GM06990 (cell line): ENCODE measurements at regions not wholly inside any gene's neighbourhood (a gene's known extent, or its start where the extent isn't known, plus 50 kb on each side); places are given as distances from the start of the nearest gene placed in this dataset.
A peak's percentile ranks its signal among the peaks of the same experiment; 100 is the strongest.

Experiments used
- DNase-seq: peaks from one replicate; pipeline ENCODE4 v3.0.0-alpha.2; 2011; ENCODE audit not compliant: insufficient read length; ENCODE audit errors: extremely low read depth
- H3K27me3 ChIP-seq: replicated peaks from 2 replicates; pipeline ENCODE4 v1.6.0; 2011; ENCODE audit warnings: low read length; ENCODE audit not compliant: control insufficient read depth, insufficient read depth
- H3K36me3 ChIP-seq: 2 replicates; pipeline ENCODE4 v1.5.1; 2011; ENCODE audit warnings: low read length; ENCODE audit not compliant: control insufficient read depth, insufficient read depth
- H3K4me3 ChIP-seq: replicated peaks from 2 replicates; pipeline ENCODE4 v1.5.1; 2011; ENCODE audit warnings: low read depth, mild to moderate bottlenecking, control low read depth, low read length
- CTCF ChIP-seq: IDR thresholded peaks from 2 replicates; pipeline ENCODE4 v1.5.1; 2011; ENCODE audit warnings: low read length, control low read depth, mild to moderate bottlenecking, inconsistent platforms; ENCODE audit not compliant: insufficient read depth, poor library complexity, severe bottlenecking

- DNase-seq = no peak
- no peaks in the 10 kb centered on the region for H3K27me3 ChIP-seq
- H3K36me3 ChIP-seq = no peaks in the 10 kb centered on the region
- H3K4me3 ChIP-seq = no peak overlapping the region
- TF ChIP-seq CTCF = no peak
Measured at GRCh38 chr18:77733292-77733903, 483.8 kb downstream of the GALR1 start.

GRCh38 chr18:77736842-77737241, 487.2 kb downstream of the GALR1 start:
- no peaks in the 10 kb centered on the region for H3K27me3 ChIP-seq
- no peak for TF ChIP-seq CTCF
- no peak for DNase-seq
- H3K36me3 ChIP-seq = no peaks in the 10 kb centered on the region
- no peak overlapping the region for H3K4me3 ChIP-seq

GRCh38 chr18:77737405-77737804, 487.8 kb downstream of the GALR1 start:
- no peak for TF ChIP-seq CTCF
- no peak for DNase-seq
- Histone ChIP-seq H3K36me3 (no peaks in the 10 kb centered on the region), H3K27me3 (no peaks in the 10 kb centered on the region), H3K4me3 (no peak overlapping the region)

GRCh38 chr18:77749089-77749488, 499.4 kb downstream of the GALR1 start:
- no peak overlapping the region for H3K4me3 ChIP-seq
- DNase-seq = no peak

GRCh38 chr18:77750006-77750405, 500.4 kb downstream of the GALR1 start:
- Histone ChIP-seq H3K27me3 (no peaks in the 10 kb centered on the region), H3K36me3 (no peaks in the 10 kb centered on the region), H3K4me3 (no peak overlapping the region)
- DNase-seq = no peak
- no peak for TF ChIP-seq CTCF

More at GRCh38 chr18:77749089-77749488, 499.4 kb downstream of the GALR1 start:
- Histone ChIP-seq H3K27me3 (no peaks in the 10 kb centered on the region), H3K36me3 (no peaks in the 10 kb centered on the region)
- peak; percentile 57 for TF ChIP-seq CTCF
